Upper lobe of right lung (tissue), 1 donor: ENCODE measurements at regions not wholly inside any gene's neighbourhood (a gene's known extent, or its start where the extent isn't known, plus 50 kb on each side); places are given as distances from the start of the nearest gene placed in this dataset.

Experiments
- ATAC-seq: fragments of 200-7000 bp; cut with Tn5 transposase; one replicate; pipeline ENCODE4 v1.9.1; 2020; ENCODE audit warnings: mild to moderate bottlenecking, moderate library complexity
- DNase-seq: peaks from one replicate; pipeline ENCODE4 v3.0.0-alpha.2; 2020
- H3K27ac ChIP-seq: fragments of 200-600 bp; one replicate; pipeline ENCODE4 v1.8.0; 2022
- H3K27me3 ChIP-seq: fragments of 200-600 bp; one replicate; pipeline ENCODE4 v1.8.0; 2022; ENCODE audit warnings: mild to moderate bottlenecking
- H3K36me3 ChIP-seq: fragments of 200-600 bp; one replicate; pipeline ENCODE4 v1.8.0; 2022
- H3K4me1 ChIP-seq: fragments of 200-600 bp; one replicate; pipeline ENCODE4 v1.8.0; 2022
- H3K4me3 ChIP-seq: fragments of 200-600 bp; one replicate; pipeline ENCODE4 v1.8.0; 2022; ENCODE audit warnings: mild to moderate bottlenecking
- H3K9me3 ChIP-seq: fragments of 200-600 bp; one replicate; pipeline ENCODE4 v1.8.0; 2022
- CTCF ChIP-seq: fragments of 200-600 bp; IDR thresholded peaks from one replicate; pipeline ENCODE4 v1.8.0; 2022; ENCODE audit warnings: antibody characterized with exemption
- intact Hi-C: fragments of 100-400 bp; cut with DNase I; formaldehyde crosslinking; loops from one replicate; pipeline ENCODE4 v1.11.0; 2022
- donor health status: DM: no; HTN: yes; CAD: no; lungs with severe emphysema.

DNA sequence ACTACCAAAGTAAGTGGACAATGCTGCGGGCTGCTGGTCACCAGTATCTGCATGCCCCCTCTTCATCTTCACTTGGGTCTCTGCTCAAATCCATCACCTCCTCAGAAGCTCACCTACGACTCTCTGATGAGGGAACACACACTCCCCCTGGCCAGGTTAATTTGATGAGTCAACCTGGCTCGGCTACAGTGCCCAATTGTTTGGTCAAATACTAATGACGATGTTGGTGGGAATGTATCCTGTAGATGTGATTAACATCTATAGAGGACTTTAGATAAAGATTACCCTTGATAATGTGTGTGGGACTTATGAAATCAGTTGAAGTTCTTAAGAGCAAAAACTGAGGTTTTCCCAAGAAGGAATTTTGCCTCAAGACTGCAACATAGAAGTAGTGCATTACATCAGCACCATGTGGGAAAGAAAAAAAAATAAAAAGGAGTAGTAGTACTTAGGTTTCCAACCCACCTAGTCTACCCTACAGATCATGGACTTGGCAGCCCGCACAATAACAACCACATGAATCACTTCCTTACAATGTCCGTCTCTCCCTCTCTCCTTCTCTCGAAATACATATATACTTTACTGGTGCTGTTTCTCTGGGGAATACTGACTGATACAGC, 467.3 kb downstream of the DNAH5 start:
- intact Hi-C loops: no loop called here
- Histone ChIP-seq H3K4me1 (no peaks in the 10 kb centered on the region), H3K9me3 (no peaks in the 10 kb centered on the region), H3K4me3 (no peak overlapping the region), H3K27ac (no peak overlapping the region), H3K27me3 (no peaks in the 10 kb centered on the region), H3K36me3 (no peaks in the 10 kb centered on the region)
- no peak for TF ChIP-seq CTCF
- DNase-seq: no peak
- no peak for ATAC-seq

DNA sequence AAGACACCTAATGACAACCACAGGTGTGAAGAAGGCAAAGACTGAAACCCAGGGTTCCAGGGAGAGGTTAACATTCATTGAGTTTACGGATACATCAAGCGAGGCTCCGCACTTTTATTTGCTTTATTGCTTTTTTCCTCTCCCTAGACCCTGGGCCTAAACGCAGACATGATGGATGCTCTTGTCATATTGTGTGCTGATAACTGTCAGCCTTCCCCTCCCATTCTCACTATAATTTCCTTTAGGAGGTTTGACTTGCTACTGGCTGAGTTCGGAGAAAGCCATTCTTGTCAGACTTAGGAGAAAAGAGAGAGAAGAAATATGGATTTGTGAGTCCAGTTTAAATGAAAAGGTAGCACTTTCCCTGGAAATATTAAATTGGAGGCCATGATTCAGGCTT, 471.6 kb downstream of the DNAH5 start:
- intact Hi-C loops: no loop called here
- Histone ChIP-seq H3K4me1 (no peaks in the 10 kb centered on the region), H3K9me3 (no peaks in the 10 kb centered on the region), H3K36me3 (no peaks in the 10 kb centered on the region), H3K4me3 (no peak overlapping the region), H3K27me3 (no peaks in the 10 kb centered on the region), H3K27ac (no peak overlapping the region)
- DNase-seq: no peak
- TF ChIP-seq CTCF: no peak
- ATAC-seq: no peak

DNA sequence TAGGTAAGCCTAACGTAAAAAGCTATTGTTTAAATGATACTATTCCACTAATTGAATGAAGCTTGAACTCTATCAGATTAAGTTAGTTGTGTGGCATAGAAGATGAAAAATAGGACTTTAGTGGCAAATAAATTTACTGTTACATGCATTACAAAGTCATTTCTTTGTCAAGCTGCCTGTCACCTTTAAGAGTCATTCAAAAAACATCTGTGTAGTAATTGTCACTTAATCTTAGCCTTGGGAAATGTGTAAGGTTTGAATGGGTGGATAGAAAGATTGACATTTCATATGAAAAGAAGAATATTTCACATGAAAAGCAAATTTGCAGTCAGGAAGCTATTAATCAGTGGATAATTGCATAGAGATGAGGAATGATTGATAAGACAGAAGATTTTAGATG, 473.5 kb downstream of the DNAH5 start:
- no peaks in the 10 kb centered on the region for H3K9me3 ChIP-seq
- intact Hi-C loops: no loop called here
- H3K27me3 ChIP-seq: no peaks in the 10 kb centered on the region
- no peak overlapping the region for H3K27ac ChIP-seq
- no peak for ATAC-seq
- DNase-seq: no peak
- no peaks in the 10 kb centered on the region for H3K36me3 ChIP-seq
- H3K4me1 ChIP-seq: no peaks in the 10 kb centered on the region
- TF ChIP-seq CTCF: no peak
- H3K4me3 ChIP-seq: no peak overlapping the region

GRCh38 chr5:13470263-13470662, 474.2 kb downstream of the DNAH5 start:
- intact Hi-C loops: no loop called here

GRCh38 chr5:13464532-13465193, 479.8 kb downstream of the DNAH5 start:
- ATAC-seq (no peak), DNase-seq (no peak)
- Histone ChIP-seq H3K36me3 (no peaks in the 10 kb centered on the region), H3K27ac (no peak overlapping the region), H3K4me3 (no peak overlapping the region), H3K4me1 (no peaks in the 10 kb centered on the region), H3K27me3 (no peaks in the 10 kb centered on the region), H3K9me3 (no peaks in the 10 kb centered on the region)
- no peak for TF ChIP-seq CTCF
- intact Hi-C loops: no loop called here

More at GRCh38 chr5:13470263-13470662, 474.2 kb downstream of the DNAH5 start:
- H3K4me1 ChIP-seq: no peaks in the 10 kb centered on the region
- H3K36me3 ChIP-seq: no peaks in the 10 kb centered on the region
- TF ChIP-seq CTCF: no peak
- DNase-seq (no peak), ATAC-seq (no peak)
- H3K4me3 ChIP-seq: no peak overlapping the region
- no peaks in the 10 kb centered on the region for H3K9me3 ChIP-seq
- no peaks in the 10 kb centered on the region for H3K27me3 ChIP-seq
- no peak overlapping the region for H3K27ac ChIP-seq

- no peak for TF ChIP-seq CTCF
- ATAC-seq (no peak), DNase-seq (no peak)
- Histone ChIP-seq H3K4me3 (no peak overlapping the region), H3K36me3 (no peaks in the 10 kb centered on the region), H3K27ac (no peak overlapping the region), H3K27me3 (no peaks in the 10 kb centered on the region), H3K4me1 (no peaks in the 10 kb centered on the region), H3K9me3 (no peaks in the 10 kb centered on the region)
- intact Hi-C loops: no loop called here
Observed at GRCh38 chr5:13460587-13460986, 483.9 kb downstream of the DNAH5 start.
